ENCODE measurements at regions not wholly inside any gene's neighbourhood (a gene's known extent, or its start where the extent isn't known, plus 50 kb on each side); places are given as distances from the start of the nearest gene placed in this dataset.

- no peak for DNase-seq
- Histone ChIP-seq H3K4me3 (ENCODE audit: low read depth, low read length) (no peak overlapping the region), H3K9me3 (ENCODE audit: severe bottlenecking) (no peaks in the 10 kb centered on the region), H3K27ac (no peak overlapping the region), H3K36me3 (no peaks in the 10 kb centered on the region), H3K27me3 (ENCODE audit: insufficient read depth, low read depth, severe bottlenecking) (no peaks in the 10 kb centered on the region)
- no peak for TF ChIP-seq CTCF (IDR thresholded peaks at IDR 0.05; ENCODE audit: low read depth, low read length)
Measured at GRCh38 chr4:22167201-22167600, 218.6 kb upstream of the KCNIP4 start.

- no peak overlapping the region for H3K4me3 ChIP-seq (ENCODE audit: low read depth, low read length)
- TF ChIP-seq CTCF (IDR thresholded peaks at IDR 0.05; ENCODE audit: low read depth, low read length): no peak
- H3K36me3 ChIP-seq: no peaks in the 10 kb centered on the region
- H3K27ac ChIP-seq: no peak overlapping the region
- no peaks in the 10 kb centered on the region for H3K9me3 ChIP-seq (ENCODE audit: severe bottlenecking)
- H3K27me3 ChIP-seq (ENCODE audit: insufficient read depth, low read depth, severe bottlenecking): no peaks in the 10 kb centered on the region
- DNase-seq: no peak
Measured at GRCh38 chr4:22162454-22162853, 213.9 kb upstream of the KCNIP4 start.

- Histone ChIP-seq H3K27me3 (ENCODE audit: insufficient read depth, low read depth, severe bottlenecking) (no peaks in the 10 kb centered on the region), H3K9me3 (ENCODE audit: severe bottlenecking) (no peaks in the 10 kb centered on the region), H3K27ac (no peak overlapping the region), H3K36me3 (no peaks in the 10 kb centered on the region), H3K4me3 (ENCODE audit: low read depth, low read length) (no peak overlapping the region)
- DNase-seq: no peak
- TF ChIP-seq CTCF (IDR thresholded peaks at IDR 0.05; ENCODE audit: low read depth, low read length): no peak
Measured at GRCh38 chr4:22130741-22131140, 182.2 kb upstream of the KCNIP4 start.

GRCh38 chr4:22129454-22130029, 181.0 kb upstream of the KCNIP4 start:
- H3K27me3 ChIP-seq (ENCODE audit: insufficient read depth, low read depth, severe bottlenecking): no peaks in the 10 kb centered on the region
- H3K4me3 ChIP-seq (ENCODE audit: low read depth, low read length): peak overlapping the region; percentile 13; the same call in 1 of the 2 replicates
- peak; percentile 61 for DNase-seq
- H3K27ac ChIP-seq: no peak overlapping the region
- H3K36me3 ChIP-seq: no peaks in the 10 kb centered on the region
- no peaks in the 10 kb centered on the region for H3K9me3 ChIP-seq (ENCODE audit: severe bottlenecking)
- TF ChIP-seq CTCF (IDR thresholded peaks at IDR 0.05; ENCODE audit: low read depth, low read length): peak; percentile 91

GRCh38 chr4:22122062-22122461, 173.5 kb upstream of the KCNIP4 start:
- peaks cover 9% of the 10 kb centered on the region for H3K9me3 ChIP-seq (ENCODE audit: severe bottlenecking)
- no peaks in the 10 kb centered on the region for H3K36me3 ChIP-seq
- no peaks in the 10 kb centered on the region for H3K27me3 ChIP-seq (ENCODE audit: insufficient read depth, low read depth, severe bottlenecking)
- no peak overlapping the region for H3K27ac ChIP-seq
- DNase-seq: no peak
- TF ChIP-seq CTCF (IDR thresholded peaks at IDR 0.05; ENCODE audit: low read depth, low read length): no peak
- H3K4me3 ChIP-seq (ENCODE audit: low read depth, low read length): no peak overlapping the region

- no peaks in the 10 kb centered on the region for H3K9me3 ChIP-seq (ENCODE audit: severe bottlenecking)
- no peak for TF ChIP-seq CTCF (IDR thresholded peaks at IDR 0.05; ENCODE audit: low read depth, low read length)
- H3K27me3 ChIP-seq (ENCODE audit: insufficient read depth, low read depth, severe bottlenecking): no peaks in the 10 kb centered on the region
- no peak overlapping the region for H3K4me3 ChIP-seq (ENCODE audit: low read depth, low read length)
- DNase-seq: no peak
- H3K36me3 ChIP-seq: no peaks in the 10 kb centered on the region
- no peak overlapping the region for H3K27ac ChIP-seq
Measured at GRCh38 chr4:22115262-22115661, 166.7 kb upstream of the KCNIP4 start.
